Stimulated activated CD4-positive, alpha-beta T cell treated with anti-CD3 and anti-CD28 coated beads, Interleukin-4, amount 100 ng/mL, for 1 hour (primary cell): ENCODE measurements at regions not wholly inside any gene's neighbourhood (a gene's known extent, or its start where the extent isn't known, plus 50 kb on each side); places are given as distances from the start of the nearest gene placed in this dataset.

Source experiments
- DNase-seq: peaks from one replicate; pipeline ENCODE4 v3.0.0-alpha.2; 2020

- DNase-seq = no peak
Observed at GRCh38 chr11:10922892-10923291, 65.0 kb upstream of the ZBED5 start.

- no peak for DNase-seq
Observed at GRCh38 chr11:10920875-10921274, 63.0 kb upstream of the ZBED5 start.

DNA sequence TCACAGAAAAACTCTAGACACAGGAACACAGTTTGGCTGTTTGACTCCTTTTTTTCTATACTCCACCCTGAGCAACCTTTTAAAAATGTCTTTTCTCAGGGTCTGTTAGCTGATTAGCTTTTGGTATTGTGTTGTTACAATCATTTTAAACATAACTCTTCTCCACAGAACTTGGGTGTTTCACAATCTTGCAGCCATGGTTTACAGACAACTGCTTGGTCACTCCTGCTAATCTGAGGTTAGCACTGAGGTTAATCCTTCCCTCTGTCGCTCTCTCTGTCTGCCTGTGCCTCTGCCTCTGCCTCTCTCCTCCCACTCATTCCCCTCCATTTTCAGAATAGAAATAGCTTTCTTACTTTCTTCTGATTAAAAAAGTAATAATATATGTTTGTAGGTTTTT is 62.4 kb upstream of the ZBED5 start:
- no peak for DNase-seq

GRCh38 chr11:10918698-10919097 is 60.8 kb upstream of the ZBED5 start:
- DNase-seq = no peak

GRCh38 chr11:10918275-10918674 is 60.4 kb upstream of the ZBED5 start:
- DNase-seq = no peak

DNA sequence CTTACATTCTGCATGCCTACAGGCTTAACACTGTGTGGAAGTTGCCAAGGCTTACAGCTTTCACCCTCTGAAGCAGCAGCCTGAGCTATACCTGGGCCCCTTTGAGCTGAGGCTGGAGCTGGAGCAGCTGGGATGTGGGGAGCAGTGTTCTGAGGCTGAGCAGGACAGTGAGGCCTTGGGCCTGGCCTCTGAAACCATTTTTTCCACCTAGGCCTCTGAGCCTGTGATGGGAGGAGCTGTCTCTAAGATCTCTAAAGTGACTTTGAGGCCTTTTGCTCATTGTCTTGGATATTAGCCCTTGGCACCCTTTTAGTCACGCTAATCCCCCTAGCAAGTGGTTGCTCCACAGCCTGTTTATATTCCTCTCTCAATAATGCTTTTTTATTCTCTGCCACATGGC is 59.9 kb upstream of the ZBED5 start:
- no peak for DNase-seq

- no peak for DNase-seq
Observed at GRCh38 chr11:10916665-10917064, 58.8 kb upstream of the ZBED5 start.

DNA sequence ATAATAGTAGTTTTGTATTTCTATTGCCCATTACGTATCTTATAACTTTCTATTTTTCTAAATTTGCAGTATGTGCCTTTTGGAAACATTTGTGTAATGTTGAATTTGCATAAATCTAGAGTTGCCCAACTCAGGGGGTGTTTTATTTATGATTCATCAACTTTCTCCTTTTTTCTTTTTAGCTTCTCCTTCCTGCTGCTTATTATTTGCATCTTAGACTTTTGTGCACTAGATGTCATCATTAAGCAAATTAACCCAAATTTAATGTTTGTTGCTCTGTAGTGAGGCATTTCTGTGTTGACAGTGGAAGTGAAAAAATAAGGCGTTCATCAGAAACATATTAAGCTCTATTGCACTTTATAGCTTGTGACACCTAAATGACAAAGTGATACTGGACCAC is 56.2 kb upstream of the ZBED5 start:
- DNase-seq = no peak

DNA sequence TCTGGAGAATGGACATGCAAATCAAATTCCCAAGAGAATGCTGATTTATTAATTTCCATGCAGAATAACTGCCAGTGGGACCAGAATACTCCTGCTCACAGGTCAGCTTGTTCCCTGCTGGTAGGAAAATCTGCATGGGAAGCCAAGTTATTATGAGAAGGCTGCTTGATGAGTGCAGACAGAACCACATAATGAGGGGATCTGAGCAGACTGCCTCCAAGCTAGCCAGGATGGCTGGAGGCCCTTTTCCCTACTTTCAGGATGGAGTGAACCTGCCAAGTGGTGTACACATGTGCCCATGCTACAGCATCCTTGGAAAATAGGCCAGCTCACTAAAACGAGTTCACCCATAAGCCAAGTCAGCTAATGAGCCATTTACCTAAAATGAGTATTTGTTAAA is 55.2 kb upstream of the ZBED5 start:
- DNase-seq = no peak

- DNase-seq = no peak
Observed at GRCh38 chr11:10911907-10912306, 54.1 kb upstream of the ZBED5 start.

DNA sequence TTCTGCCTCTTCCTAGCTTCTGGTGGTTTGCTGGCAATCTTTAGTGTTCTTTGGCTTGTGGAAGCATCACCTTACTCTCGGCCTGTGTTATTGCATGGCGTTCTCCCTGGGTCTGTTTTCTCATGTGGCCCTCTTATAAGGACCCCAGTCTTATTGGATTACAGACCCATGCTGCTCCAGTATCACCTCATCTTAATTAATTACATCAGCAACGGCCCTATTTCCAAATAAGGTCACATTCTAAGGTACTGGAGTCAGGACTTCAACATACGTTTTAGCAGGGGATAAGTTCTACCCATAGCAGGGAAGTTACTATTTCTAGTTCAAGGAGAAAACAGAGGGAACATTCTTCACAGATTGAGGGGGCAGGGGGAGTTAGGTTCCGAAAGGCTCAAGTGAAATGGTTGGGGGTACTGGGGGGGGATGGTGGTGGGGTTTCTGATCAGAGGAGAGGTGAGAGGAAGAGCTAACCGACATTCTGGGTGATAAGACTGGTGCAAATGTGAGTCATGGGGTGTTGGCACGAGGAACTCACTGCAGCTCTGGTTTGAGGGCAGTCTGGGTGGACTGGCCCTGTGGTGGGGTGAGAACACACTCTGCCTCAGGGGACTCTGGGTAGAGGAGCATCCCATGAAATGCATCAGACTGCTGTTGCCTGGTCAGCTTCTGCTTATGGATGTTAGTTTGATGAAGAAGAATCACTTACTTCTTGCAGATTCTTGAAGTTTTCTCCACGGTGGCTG is 51.5 kb upstream of the ZBED5 start:
- no peak for DNase-seq

DNA sequence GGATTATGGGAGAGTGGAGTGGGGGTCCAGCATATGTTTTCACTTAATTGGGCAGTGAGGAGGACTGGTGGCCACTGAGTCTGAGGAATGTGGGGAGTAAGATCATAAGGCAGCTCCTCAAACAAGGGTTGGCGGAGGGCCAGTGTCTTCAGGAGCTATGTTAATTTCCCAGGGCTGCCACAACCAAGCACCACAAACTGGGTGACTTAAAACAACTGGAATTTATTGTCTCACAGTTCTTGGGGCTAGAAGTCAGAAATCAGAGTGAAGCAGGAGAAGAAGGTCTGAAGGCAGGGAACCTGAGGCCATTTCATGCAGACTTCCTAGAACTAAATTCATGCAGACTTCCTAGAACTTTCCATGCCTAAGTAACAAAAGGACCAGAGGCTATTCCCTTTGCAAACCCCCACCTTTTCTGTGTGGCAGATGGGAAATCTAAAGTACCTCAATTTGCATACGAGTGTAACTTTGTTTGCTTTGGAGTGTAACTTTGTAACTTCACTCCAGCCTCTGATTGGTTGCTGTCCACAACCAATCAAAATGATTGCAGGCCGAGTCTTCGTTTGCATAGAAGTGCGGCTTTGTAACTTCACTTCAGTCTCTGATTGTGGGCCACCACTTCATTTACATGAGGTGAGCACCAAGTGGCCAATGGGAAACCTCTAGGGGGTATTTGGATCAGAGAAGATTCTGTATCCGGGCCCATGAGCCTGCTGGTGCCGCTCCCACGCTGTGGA is 50.5 kb upstream of the ZBED5 start:
- DNase-seq = no peak
